HT1080 (cell line): ENCODE measurements at regions not wholly inside any gene's neighbourhood (a gene's known extent, or its start where the extent isn't known, plus 50 kb on each side); places are given as distances from the start of the nearest gene placed in this dataset.
"Not testable (repeated sequence)": the region's sequence is repeated elsewhere in the genome, so short reads cannot be mapped to it uniquely, and the experiment has no call there.

Experiments
- DNase-seq: peaks from one replicate; pipeline ENCODE4 v3.0.0-alpha.2; 2015; ENCODE audit warnings: low read depth

DNA sequence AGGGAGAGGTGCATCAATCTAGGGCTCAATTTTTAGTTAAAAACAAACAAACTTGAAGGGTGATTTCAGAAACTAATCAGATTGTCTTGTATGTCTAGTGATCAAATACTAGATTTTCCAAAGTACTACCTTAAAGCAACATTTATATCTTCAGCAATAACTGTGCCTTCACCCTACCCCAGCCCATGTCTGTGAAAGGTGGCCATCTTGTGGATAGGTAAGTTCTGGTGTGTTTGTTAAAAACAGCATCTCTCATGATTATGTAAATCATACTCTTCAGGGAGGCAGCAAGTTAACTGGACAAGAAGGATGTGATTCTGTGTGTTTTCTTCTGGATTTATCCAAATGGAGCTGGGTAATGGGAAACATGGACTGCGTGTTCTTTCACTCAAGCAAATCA, 81.4 kb upstream of the ACSL1 start:
- DNase-seq, result no peak

DNA sequence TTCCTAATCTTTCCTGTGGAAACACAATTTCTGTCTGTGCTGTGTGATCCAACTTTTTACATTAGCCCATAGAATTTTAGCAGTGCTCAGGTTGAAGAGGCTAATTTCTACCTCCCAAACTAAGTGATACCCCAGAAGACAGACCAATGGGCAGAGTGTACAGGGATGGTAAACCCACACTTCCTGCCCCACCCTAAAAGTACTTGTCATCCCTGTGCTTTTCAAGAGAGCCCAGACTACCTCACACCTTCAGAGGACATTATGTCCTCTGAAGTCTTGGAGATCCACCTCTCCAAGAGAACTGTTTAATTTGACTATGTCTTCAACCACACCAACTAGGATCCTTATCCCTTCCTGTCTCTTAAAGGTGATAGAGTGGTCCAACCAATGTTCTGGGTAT, 82.0 kb upstream of the ACSL1 start:
- no peak for DNase-seq

DNA sequence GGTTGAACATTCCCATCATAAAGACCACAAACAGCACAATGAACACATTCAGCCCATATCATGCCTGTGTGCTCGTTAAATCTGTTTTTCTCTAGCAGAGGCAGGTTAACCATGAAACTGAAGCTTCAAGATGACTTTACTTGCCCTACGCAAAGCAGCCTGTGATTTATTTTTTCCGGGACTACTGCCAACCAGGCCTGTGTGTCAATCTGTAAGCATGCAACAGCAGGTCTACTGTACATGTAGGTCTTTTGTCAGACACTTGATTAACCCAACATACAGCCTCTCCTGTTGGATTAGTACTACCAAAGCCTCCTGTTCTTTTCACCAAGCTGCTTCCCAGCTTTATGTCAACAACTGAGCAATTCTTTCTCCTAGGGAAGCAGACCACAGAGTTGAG, 85.5 kb upstream of the ACSL1 start:
- DNase-seq, result peak; percentile 22

DNA sequence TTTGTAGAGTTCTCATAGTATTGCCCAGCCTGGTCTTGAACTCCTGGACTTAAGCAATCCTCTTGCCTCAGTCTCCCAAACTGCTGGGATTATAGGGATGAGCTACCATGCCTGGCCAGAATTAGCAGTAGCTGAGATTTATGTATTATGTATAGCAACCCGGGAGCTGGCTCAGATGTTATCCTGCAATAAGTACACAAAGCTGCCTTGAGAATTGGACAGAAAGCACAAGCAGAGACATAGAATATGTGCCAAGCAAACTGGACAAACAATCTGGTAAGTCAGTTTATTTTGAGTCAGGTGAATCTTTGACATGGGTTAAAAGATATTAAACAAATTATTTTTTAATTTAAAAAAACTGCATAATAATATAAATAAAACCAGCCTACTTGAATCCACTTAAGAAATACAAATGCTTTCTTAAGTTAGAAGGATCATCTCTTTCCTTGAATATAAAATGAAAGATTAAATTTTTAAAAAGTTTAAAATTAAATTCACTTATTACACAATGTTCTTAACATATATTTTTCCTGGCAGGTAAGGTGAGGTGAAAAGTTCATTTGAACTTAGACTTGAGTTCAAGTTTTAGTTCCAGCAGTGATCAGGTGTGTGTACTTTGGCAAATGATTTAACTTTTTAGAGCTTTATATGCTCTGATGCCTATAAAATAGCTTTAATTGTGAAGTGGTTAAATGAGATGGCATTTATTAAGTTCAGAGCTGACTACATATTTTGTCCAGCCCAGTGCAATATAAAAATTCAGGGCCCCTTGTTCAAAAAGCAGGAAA, 87.8 kb upstream of the ACSL1 start:
- no peak for DNase-seq

DNA sequence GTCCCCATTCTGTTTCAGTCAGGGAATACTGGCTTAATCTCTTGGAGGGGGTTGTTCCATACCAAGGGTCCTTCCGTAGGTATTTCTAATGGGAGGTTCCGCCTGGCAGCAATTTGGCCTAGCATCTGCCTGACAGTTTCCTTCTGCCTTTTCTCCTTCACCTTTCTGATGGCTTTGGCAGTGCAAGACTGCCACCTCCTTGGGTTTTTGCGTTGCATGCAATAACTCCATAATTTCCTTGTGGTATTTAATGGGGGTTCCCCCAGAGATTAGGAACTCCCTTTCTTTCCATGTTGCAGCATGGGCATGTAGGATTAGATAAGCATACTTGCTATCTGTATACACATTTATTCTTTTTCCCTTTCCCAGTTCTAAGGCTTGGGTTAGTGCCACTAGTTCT, 93.0 kb upstream of the ACSL1 start:
- DNase-seq, result not testable (repeated sequence)

DNA sequence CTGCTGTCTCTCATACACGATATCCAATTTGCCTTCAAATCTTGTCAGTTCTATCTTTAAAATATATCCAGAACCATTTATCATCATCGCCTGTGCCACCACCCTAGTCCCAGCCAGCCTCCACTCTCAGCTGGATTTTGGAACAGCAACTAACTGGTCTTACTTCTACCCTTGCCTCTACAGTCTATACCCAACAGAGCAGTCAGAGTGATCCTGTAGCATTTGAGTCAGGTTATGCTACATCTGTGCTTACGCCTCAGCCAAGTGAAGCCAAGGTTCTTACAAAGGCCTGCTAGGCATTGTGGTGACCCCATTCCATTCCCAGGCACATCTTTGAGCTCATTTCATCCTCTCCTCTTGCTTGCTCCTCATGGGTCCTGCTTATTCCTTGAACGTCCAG, 95.7 kb upstream of the ACSL1 start:
- DNase-seq, result no peak

DNA sequence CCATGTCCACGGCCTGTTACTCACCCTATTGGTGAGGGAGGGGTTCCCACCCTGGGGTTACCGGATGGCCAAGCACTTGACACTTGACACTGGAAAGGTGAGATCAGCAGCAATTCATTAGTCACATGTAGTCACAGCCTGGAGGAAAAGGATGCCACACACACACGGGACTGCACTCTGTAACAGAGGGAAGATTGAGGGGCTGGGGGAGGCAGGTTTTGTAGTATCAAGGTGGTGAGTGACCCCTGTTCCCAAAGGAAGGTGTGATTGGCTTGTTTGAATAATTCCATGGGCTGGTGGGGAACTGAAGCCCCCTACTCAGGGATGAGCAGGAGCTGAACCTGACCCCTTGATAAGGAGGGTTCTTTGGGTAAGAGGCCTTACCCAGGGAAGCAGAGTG, 96.0 kb upstream of the HELT start:
- DNase-seq, result no peak

DNA sequence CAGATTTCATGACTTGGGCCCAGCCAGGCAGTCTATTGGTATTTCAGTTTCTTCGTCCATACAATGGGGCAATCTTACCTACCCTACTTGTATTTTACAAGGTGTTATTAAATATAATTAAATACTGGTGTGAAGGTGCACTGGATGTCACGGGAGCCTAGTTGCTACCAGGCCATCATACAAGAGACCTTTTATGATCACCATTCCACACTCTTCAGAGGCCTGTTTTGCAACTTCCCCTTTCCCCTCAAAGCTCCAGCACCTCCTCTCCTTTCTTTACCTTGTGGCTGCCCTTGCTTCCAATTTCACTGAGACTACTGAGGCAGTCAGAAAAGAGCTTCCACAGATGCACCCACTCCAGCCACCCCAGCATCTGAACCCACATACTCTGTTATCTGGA, 93.8 kb upstream of the HELT start:
- no peak for DNase-seq

DNA sequence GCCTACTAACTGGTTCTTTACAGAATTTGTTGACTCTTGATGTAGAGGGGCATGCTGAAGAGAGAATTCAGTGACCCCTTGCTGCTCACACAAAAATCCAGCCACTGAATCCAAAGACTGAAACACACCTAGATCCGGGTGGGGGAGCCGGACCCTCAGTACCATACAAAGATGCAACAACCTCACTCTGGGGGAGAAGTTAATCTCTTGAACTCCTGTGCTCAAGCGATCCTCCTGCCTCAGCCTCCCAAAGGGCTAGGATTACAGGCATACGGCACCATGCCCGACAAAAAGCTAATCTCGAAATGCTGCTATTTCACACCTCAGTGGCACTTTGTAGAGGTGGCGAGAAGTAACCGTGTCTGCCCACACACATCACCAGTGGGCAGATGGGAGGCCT, 88.8 kb upstream of the HELT start:
- DNase-seq, result no peak

DNA sequence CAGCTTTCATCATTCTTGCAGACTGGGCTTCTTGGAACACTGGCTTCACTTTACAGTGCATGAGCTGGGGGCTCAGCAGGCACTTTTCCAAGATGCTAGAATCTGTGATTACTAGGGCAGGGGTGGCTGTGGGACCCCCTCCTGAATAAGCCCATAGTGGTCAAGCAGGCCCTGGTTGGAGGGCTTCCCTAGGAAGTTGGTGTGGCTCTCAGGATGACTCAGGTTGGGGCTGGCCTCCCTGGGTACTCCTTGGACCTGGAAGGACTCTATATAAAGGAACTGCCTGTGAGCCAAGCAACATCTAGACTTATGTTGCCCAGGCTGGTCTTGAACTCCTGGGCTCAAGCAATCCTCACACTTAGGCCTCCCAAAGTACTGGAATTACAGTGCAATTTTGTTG, 88.3 kb upstream of the HELT start:
- DNase-seq, result no peak

DNA sequence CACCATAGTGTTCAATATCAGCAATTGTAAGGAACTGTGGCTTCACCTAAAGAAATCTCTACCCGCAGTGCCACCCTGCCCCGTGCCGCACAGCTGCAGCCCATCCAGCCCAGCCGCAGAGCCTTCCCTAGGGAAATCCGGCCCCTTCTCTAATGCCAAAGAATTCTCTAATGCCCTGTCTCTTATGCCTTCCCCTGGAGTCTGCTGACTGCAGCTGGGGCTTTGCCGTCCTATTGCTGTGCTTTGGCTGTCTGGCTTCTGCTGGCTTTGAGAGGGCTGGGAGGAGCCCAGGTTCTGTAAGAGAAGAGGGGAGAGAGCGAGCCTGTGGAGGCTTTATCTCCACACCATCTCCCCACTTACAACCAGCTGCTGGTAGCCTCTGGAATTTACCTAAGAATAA, 85.9 kb upstream of the HELT start:
- DNase-seq, result no peak

DNA sequence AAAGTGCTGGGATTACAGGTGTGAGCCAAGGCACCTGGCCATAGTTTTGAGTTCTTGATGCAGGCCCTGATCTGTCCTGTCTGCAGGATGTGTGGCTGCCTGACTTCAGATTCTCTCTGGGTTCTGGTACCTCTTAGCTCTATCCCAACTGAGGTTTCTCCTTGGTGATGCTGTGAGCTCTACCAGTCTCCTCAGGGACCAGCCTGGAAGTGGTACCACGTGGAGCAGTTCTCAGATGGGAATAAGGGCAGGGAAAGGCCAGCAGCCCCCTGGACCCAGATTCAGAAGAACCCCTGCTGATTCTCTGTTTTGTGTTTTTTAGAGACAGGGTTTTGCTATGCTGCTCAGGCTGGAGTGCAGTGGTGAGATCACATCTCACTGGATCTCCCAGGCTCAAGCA, 85.0 kb upstream of the HELT start:
- no peak for DNase-seq

DNA sequence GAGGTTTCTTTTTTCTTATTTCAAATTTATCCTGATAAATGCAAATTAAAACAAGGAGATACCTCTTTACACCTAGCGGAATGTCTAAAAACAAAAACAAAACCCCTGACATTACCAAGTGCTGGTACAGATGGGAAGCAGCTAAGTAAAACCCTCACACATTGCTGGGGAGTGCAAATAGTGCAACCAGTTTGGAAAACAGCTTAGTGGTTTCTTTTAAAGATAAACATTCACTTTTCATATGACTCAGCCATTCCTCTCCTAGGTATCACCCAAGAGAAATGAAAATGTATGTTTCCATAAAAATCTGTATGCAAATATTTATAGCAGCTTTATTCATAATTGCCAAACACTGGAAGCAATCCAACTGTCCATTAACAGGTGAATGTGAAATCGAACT, 84.1 kb upstream of the HELT start:
- no peak for DNase-seq

DNA sequence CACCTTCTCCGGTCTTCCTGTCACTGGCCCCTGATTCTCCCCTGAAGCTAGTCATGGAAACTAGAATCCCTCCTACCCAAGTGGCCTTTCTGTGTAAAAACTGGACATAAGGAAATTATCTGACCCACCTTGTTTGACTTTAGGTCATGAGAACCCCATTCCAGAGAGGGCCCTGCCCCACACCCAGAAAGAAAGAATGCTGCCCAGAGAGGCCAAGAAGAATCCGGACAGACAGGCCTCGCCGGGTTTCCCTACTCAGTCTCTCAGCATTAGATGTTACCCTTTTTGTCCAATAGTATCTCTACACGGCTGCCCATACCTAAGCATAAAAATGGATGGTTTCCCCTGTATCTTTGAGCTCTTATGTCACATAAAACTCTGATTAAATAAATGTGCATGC, 83.3 kb upstream of the HELT start:
- no peak for DNase-seq

DNA sequence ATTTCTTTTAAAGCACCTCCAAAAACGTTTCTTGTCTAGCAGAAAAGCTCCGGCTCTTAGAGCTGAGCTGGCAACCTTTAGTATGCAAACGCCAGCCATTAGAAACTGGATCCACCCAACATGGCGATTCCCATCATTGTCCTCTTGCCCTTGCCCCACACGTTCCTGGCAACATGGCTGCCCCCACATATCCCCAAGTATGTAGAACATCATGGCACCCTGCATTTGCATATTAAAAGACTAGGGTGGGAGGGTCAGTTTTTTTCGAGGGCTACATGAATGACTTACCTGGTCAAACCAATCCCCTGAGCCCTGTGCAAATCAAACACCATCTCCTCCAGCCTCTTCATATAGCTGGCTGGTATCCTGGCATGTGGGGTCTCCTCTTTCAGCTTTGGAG, 82.2 kb upstream of the HELT start:
- DNase-seq, result no peak

DNA sequence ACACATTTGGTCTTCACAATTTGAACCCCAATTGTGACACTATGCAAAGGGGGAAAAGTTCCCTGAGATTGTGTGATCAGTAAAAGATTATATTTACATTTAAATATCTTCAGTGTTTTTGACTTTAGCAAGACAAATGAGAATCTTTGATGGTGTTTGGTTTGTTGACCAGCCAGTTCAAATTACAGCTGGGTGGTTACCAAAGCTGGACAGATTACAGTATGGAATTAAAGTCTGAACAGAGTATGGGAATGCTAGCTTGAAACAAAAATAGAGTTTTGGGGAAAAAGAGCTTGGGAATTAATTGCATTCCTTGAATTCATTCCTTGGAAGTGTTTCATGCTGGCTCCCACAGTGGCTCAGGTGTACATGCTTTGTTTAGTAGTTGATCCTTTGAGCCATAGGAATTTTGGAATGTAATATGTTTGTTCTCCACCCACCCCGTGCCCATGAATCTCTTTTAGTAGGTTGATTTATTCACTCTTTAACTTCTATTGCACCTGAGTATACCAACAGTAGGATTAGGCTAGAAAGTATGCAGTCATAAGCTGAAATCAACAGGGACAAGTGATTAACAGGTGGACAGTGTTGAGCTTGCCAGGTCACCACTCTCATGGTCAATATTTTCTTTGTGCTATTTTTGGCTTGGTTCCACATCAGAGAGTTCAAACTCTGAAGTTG, 81.1 kb upstream of the HELT start:
- DNase-seq, result no peak

DNA sequence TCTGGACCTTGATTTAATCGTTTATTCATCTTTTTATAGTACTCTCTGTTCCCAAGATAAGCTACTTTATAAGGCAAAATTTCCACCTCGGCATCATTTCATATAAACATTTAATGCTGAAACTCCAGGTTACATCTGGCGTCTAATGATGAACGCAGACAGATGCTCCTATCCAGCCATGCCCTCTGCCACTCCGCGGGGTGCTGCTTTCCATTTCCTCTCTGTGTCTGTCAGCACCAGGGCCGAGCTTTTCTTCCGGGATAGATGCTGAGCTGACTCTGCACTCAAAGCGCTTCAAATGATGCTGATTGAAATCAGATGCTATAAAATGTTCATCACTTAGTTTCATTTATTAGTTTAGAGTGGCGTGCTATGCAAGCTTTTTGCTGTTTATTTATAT, 80.5 kb upstream of the HELT start:
- no peak for DNase-seq

DNA sequence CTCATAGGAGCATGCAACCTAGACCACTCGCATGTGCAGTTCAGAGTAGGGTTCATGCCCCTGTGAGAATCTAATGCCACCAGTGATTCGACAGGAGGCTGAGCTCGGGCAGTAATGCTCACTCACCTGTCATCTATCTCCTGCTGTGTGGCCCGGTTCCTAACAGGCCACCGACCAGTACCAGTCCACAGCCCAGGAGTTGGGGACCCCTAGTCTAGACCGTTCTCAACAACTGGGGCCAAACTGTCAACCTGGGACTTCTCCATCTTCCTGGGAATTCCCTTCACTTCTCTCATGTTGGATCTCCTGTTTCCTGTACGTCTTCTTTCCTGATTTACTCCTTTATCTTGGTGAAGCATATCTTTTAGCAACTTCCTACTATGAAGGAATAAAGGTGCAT, 79.4 kb upstream of the HELT start:
- DNase-seq, result no peak

DNA sequence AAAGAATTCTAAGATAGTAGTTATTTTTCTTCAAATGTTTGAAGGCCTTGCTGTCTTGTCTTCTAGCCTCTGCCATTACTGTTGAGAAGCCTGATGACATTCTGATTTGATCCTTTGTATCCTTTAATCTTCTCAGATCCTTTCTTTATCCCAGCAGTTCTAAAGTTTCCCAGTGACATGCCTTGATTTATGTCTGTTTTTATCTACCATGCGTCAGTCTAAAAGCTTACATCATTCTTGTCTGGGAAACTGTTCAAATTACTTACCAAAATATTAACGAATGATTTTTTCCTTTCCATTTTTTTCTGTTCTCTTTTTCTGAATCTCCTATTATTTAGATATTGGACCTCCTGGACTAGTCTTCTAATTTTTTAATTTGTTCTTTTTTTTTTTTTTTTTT, 78.3 kb upstream of the HELT start:
- no peak for DNase-seq

DNA sequence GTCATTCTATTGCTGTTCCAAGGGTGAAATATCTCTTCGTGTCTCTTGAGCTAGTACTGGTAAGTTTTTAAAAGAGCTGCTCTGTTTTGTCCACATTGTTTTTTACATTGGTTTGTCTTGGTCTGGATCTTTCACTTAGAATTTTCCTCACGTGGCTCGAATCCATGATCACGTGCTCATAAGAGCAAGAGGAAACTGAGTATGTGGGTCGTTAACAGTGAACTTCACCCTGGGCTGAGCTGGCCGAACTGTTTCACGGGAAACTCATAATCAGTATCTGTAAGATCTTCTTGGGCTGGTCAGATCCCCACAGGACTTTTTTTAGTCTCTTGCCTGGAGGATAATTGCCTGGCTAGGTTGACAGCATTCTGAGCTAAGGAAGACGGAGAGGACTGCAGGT, 77.8 kb upstream of the HELT start:
- no peak for DNase-seq

DNA sequence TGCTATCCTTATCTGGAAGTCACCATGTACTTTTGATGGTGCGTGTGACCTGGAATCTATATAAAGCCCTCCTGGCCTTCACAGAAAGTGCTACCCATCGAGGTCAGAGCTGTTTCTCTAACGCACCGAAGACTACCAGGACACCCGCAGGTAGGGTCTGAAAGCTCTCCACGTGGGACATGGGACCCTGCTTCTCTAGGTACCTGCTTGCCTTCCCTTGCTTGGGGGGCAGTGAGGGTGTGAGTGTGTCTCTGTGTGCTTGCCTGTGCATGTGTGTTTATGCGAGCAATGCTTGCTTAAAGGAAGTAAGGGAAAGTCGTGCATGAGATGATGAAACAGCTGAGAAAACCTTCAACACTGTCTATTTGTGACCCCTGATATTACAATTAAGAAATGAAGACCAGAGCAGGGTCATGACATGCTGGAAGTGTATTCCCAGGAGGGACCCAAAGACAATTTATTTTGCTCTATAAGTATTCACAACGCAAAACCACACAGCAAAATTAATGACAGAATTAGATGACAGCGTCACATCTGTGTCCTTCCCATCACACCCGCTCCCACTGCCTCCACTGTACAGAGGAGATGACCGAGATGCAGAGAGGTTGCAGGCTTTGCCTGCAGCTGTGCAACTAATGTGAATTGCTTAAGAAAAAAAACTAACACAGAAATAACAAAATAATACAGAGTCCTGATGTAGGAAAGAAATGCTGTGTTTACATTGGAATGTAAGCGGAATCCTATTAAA, 76.4 kb upstream of the HELT start:
- DNase-seq, result no peak
